ENCODE measurements at regions not wholly inside any gene's neighbourhood (a gene's known extent, or its start where the extent isn't known, plus 50 kb on each side); places are given as distances from the start of the nearest gene placed in this dataset.

DNA sequence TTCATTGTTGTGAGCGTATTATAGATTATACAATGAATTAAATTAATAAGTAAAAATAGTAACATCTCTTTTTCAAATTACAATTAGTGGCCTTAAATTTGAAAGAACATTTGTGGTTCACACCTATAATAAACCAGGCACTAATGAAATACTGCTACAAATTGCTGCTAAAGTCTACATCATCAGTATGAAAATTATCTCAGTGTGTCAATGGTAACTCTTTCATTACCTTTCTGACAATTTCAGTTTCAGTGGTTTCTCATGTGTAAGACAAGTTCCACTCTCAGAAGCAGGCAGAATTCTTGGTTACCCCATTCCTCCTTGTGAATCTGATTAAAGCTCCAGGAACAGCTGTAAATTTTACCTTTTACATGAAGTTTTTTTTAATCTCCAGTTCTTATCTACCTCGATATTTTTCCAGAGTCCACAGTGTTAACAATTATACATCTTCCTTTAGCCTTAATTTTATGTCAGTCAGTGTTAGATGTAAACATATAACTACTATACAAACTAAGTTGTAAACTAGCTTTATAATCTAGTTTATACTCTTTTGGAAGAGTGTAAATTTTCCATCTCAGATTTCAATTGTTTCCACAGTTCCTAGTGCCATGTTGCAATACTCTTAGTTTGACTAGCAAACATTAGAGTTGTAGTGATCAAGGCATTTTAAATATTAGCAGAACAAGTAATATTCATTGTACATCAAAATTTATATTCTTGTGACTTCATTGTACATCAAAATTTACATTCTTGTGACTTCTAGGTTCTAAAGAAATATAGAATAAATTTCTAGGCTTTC lies 1038.4 kb downstream of the EPHA7 start (continued):
- TF ChIP-seq, protein P1, sequence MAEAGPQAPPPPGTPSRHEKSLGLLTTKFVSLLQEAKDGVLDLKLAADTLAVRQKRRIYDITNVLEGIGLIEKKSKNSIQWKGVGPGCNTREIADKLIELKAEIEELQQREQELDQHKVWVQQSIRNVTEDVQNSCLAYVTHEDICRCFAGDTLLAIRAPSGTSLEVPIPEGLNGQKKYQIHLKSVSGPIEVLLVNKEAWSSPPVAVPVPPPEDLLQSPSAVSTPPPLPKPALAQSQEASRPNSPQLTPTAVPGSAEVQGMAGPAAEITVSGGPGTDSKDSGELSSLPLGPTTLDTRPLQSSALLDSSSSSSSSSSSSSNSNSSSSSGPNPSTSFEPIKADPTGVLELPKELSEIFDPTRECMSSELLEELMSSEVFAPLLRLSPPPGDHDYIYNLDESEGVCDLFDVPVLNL (IDR thresholded peaks at IDR 0.05; ENCODE audit: low read depth, low read length): no peak

DNA sequence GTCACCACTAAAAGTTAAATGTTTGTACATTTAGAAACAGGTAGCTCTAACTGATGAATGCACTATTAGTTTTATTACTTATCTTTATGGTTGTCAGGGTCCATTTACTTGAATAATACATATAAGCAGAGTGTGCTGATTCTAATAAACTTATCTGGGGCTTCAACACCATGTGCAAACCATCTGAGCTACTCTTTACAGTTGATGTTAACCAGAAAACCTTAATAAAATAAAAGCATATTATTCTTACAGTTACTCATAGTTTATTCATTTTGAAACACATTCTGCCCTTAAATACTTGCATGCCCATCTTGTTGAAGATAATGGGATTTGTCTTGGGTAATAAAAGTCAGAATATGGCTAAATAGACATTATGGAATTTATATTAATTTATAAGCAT lies 1042.2 kb downstream of the EPHA7 start:
- in situ Hi-C loops (cut with MboI): no loop called here
- TF ChIP-seq SRF (IDR thresholded peaks at IDR 0.05; ENCODE audit: low read depth in 2 of 2, low read length in 2 of 2) (no peak), RUNX3 (IDR thresholded peaks at IDR 0.05; ENCODE audit: low read length) (no peak), WRNIP1 (IDR thresholded peaks at IDR 0.05; ENCODE audit: borderline replicate concordance, low read depth, low read length) (no peak), ZNF687 (IDR thresholded peaks at IDR 0.05) (no peak), ESRRA (IDR thresholded peaks at IDR 0.05; ENCODE audit: low read length) (no peak), ZZZ3 (IDR thresholded peaks at IDR 0.05; ENCODE audit: control insufficient read depth, insufficient read length, low read depth) (no peak)
- TF ChIP-seq, protein P2, sequence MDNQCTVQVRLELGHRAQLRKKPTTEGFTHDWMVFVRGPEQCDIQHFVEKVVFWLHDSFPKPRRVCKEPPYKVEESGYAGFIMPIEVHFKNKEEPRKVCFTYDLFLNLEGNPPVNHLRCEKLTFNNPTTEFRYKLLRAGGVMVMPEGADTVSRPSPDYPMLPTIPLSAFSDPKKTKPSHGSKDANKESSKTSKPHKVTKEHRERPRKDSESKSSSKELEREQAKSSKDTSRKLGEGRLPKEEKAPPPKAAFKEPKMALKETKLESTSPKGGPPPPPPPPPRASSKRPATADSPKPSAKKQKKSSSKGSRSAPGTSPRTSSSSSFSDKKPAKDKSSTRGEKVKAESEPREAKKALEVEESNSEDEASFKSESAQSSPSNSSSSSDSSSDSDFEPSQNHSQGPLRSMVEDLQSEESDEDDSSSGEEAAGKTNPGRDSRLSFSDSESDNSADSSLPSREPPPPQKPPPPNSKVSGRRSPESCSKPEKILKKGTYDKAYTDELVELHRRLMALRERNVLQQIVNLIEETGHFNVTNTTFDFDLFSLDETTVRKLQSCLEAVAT (IDR thresholded peaks at IDR 0.05): no peak

More for the DNA sequence above, 1042.2 kb downstream of the EPHA7 start:
- H3K4me3 ChIP-seq: no peak overlapping the region
- no TSS peak for BruUV-seq (replicated peaks)
- H2AFZ ChIP-seq (ENCODE audit: control insufficient read depth, low read depth, low read length): no peak overlapping the region
- no peaks in the 10 kb centered on the region for H3K9me3 ChIP-seq (replicated peaks; ENCODE audit: control insufficient read depth, insufficient read depth, low read length)
- H3K27ac ChIP-seq (ENCODE audit: control insufficient read depth, insufficient read depth): no peak overlapping the region
- H3K4me2 ChIP-seq (ENCODE audit: control insufficient read depth, insufficient read depth): no peak overlapping the region
- H3K9ac ChIP-seq (ENCODE audit: control insufficient read depth, insufficient read depth, low read length): no peak overlapping the region
- no peaks in the 10 kb centered on the region for H3K27me3 ChIP-seq (replicated peaks in 1 of 2; ENCODE audit: control insufficient read depth in 2 of 2, insufficient read depth in 2 of 2, low read length in 1 of 2)
- ChIA-PET SMC1A (ENCODE audit: uncharacterized antibody, unreplicated experiment) (no interaction called here), POLR2A (no interaction called here), RAD21 (ENCODE audit: unreplicated experiment) (no interaction called here), CTCF (no interaction called here)
- intact Hi-C loops (cut with micrococcal nuclease; ENCODE audit: unreplicated experiment): no loop called here
- ATAC-seq (no peak), FAIRE-seq (no peak), DNase-seq (ENCODE audit: low read depth, low spot score) (no peak)
- H3K36me3 ChIP-seq (ENCODE audit: control insufficient read depth in 2 of 2, insufficient read depth in 2 of 2, low read length in 1 of 2): no peaks in the 10 kb centered on the region
- H3K79me2 ChIP-seq (ENCODE audit: control insufficient read depth, insufficient read depth, low read length): no peaks in the 10 kb centered on the region
- H4K20me1 ChIP-seq (ENCODE audit: control insufficient read depth, insufficient read depth): no peaks in the 10 kb centered on the region
- no peaks in the 10 kb centered on the region for H3K4me1 ChIP-seq (ENCODE audit: control insufficient read depth, insufficient read depth, low read length)

All from GM12878 (cell line).